HUES64 (cell line): ENCODE measurements at regions not wholly inside any gene's neighbourhood (a gene's known extent, or its start where the extent isn't known, plus 50 kb on each side); places are given as distances from the start of the nearest gene placed in this dataset.

ENCODE experiments used
- H3K27ac ChIP-seq: 2 replicates; pipeline ENCODE4 v1.7.0; 2013; ENCODE audit warnings: low read depth, low read length, inconsistent platforms
- H3K27me3 ChIP-seq: 2 replicates; pipeline ENCODE4 v1.6.1; 2013; ENCODE audit warnings: mild to moderate bottlenecking, low read length; ENCODE audit not compliant: insufficient read depth
- H3K36me3 ChIP-seq: 2 replicates; pipeline ENCODE4 v1.6.1; 2013; ENCODE audit warnings: mild to moderate bottlenecking, low read length; ENCODE audit not compliant: insufficient read depth
- H3K4me1 ChIP-seq: 2 replicates; pipeline ENCODE4 v1.6.1; 2013; ENCODE audit warnings: mild to moderate bottlenecking, low read length, moderate library complexity; ENCODE audit not compliant: insufficient read depth
- H3K4me3 ChIP-seq: 2 replicates; pipeline ENCODE4 v1.5.1; 2013; ENCODE audit warnings: mild to moderate bottlenecking, low read length, moderate library complexity
- H3K9ac ChIP-seq: 2 replicates; pipeline ENCODE4 v1.6.1; 2013; ENCODE audit warnings: mild to moderate bottlenecking, low read depth, low read length
- H3K9me3 ChIP-seq: 2 replicates; pipeline ENCODE4 v1.6.1; 2013; ENCODE audit warnings: low read depth, low read length; ENCODE audit not compliant: insufficient read depth
- WGBS: fragments of 150-250, 120-280 bp; methylation state at CpG from one replicate; pipeline ENCODE4 v1.1.7; 2013; ENCODE audit warnings: missing lambda C conversion rate; 5-methylcytosine and 5-hydroxymethylcytosine counted together

GRCh38 chrX:6851140-6851539 is 296.4 kb upstream of the STS start:
- H3K27ac ChIP-seq, result no peak overlapping the region
- H3K4me3 ChIP-seq, result no peak overlapping the region
- no peaks in the 10 kb centered on the region for H3K36me3 ChIP-seq
- 100% methylated on average over 3 of the region's 4 CpGs for WGBS
- H3K4me1 ChIP-seq, result peaks cover 18% of the 10 kb centered on the region
- H3K27me3 ChIP-seq, result no peaks in the 10 kb centered on the region
- H3K9ac ChIP-seq, result no peak overlapping the region
- peaks cover 10% of the 10 kb centered on the region; the same call in 1 of the 2 replicates for H3K9me3 ChIP-seq

- WGBS, result 15% methylated on average over 3 of the region's 6 CpGs
- H3K9ac ChIP-seq, result no peak overlapping the region
- peak overlapping the region; percentile 63; the same call in 1 of the 2 replicates for H3K27ac ChIP-seq
- no peaks in the 10 kb centered on the region for H3K27me3 ChIP-seq
- 0 out of 2 replicates have a peak, but pooled peaks cover 13% of the 10 kb centered on the region for H3K4me1 ChIP-seq
- no peak overlapping the region for H3K4me3 ChIP-seq
- H3K9me3 ChIP-seq, result peaks cover 10% of the 10 kb centered on the region; the same call in 1 of the 2 replicates
- no peaks in the 10 kb centered on the region for H3K36me3 ChIP-seq
Observed at GRCh38 chrX:6849716-6850414, 297.6 kb upstream of the STS start.

GRCh38 chrX:6832619-6833018 is 297.7 kb upstream of the VCX3A start:
- H3K9ac ChIP-seq, result no peak overlapping the region
- no peaks in the 10 kb centered on the region for H3K4me1 ChIP-seq
- H3K4me3 ChIP-seq, result no peak overlapping the region
- no peaks in the 10 kb centered on the region for H3K9me3 ChIP-seq
- H3K27ac ChIP-seq, result no peak overlapping the region
- H3K36me3 ChIP-seq, result no peaks in the 10 kb centered on the region
- H3K27me3 ChIP-seq, result no peaks in the 10 kb centered on the region
- WGBS, result 94% methylated on average over 2 of the region's 2 CpGs

GRCh38 chrX:6826856-6827255 is 291.9 kb upstream of the VCX3A start:
- WGBS, result 79% methylated on average over 1 of the region's 3 CpGs
- Histone ChIP-seq H3K27me3 (no peaks in the 10 kb centered on the region), H3K9me3 (no peaks in the 10 kb centered on the region), H3K9ac (no peak overlapping the region), H3K4me1 (no peaks in the 10 kb centered on the region; the same call in 1 of the 2 replicates), H3K36me3 (no peaks in the 10 kb centered on the region), H3K27ac (no peak overlapping the region), H3K4me3 (no peak overlapping the region)

GRCh38 chrX:6821730-6822129 is 286.8 kb upstream of the VCX3A start:
- 86% methylated on average over 6 of the region's 6 CpGs for WGBS
- no peaks in the 10 kb centered on the region for H3K36me3 ChIP-seq
- no peaks in the 10 kb centered on the region; the same call in 1 of the 2 replicates for H3K4me1 ChIP-seq
- H3K9me3 ChIP-seq, result no peaks in the 10 kb centered on the region
- H3K27me3 ChIP-seq, result no peaks in the 10 kb centered on the region
- no peak overlapping the region for H3K27ac ChIP-seq
- H3K9ac ChIP-seq, result no peak overlapping the region
- H3K4me3 ChIP-seq, result no peak overlapping the region

- H3K4me1 ChIP-seq, result no peaks in the 10 kb centered on the region
- H3K9me3 ChIP-seq, result no peaks in the 10 kb centered on the region
- 62% methylated on average over 8 of the region's 8 CpGs for WGBS
- no peak overlapping the region for H3K4me3 ChIP-seq
- H3K27ac ChIP-seq, result no peak overlapping the region
- no peaks in the 10 kb centered on the region for H3K36me3 ChIP-seq
- H3K27me3 ChIP-seq, result no peaks in the 10 kb centered on the region
- H3K9ac ChIP-seq, result no peak overlapping the region
Observed at GRCh38 chrX:6813836-6814370, 279.0 kb upstream of the VCX3A start.

GRCh38 chrX:6812087-6812486 is 277.2 kb upstream of the VCX3A start:
- Histone ChIP-seq H3K4me1 (no peaks in the 10 kb centered on the region), H3K9me3 (no peaks in the 10 kb centered on the region), H3K27me3 (no peaks in the 10 kb centered on the region), H3K27ac (no peak overlapping the region), H3K9ac (no peak overlapping the region), H3K4me3 (no peak overlapping the region), H3K36me3 (no peaks in the 10 kb centered on the region)
- no CpG with 5 or more reads among the region's 1 CpG for WGBS

GRCh38 chrX:6810776-6811175 is 275.9 kb upstream of the VCX3A start:
- WGBS, result 83% methylated on average over 1 of the region's 2 CpGs
- H3K27me3 ChIP-seq, result no peaks in the 10 kb centered on the region

GRCh38 chrX:6803607-6804006 is 268.7 kb upstream of the VCX3A start:
- WGBS, result 100% methylated on average over 2 of the region's 6 CpGs
- Histone ChIP-seq H3K36me3 (no peaks in the 10 kb centered on the region), H3K27me3 (no peaks in the 10 kb centered on the region), H3K4me3 (no peak overlapping the region), H3K9ac (no peak overlapping the region), H3K4me1 (no peaks in the 10 kb centered on the region), H3K27ac (no peak overlapping the region), H3K9me3 (no peaks in the 10 kb centered on the region)

More at GRCh38 chrX:6810776-6811175, 275.9 kb upstream of the VCX3A start:
- no peaks in the 10 kb centered on the region for H3K36me3 ChIP-seq
- H3K4me3 ChIP-seq, result no peak overlapping the region
- H3K27ac ChIP-seq, result no peak overlapping the region
- no peaks in the 10 kb centered on the region for H3K9me3 ChIP-seq
- H3K4me1 ChIP-seq, result no peaks in the 10 kb centered on the region
- H3K9ac ChIP-seq, result no peak overlapping the region

- Histone ChIP-seq H3K4me1 (no peaks in the 10 kb centered on the region), H3K9me3 (no peaks in the 10 kb centered on the region), H3K27ac (no peak overlapping the region), H3K27me3 (no peaks in the 10 kb centered on the region), H3K4me3 (no peak overlapping the region), H3K9ac (no peak overlapping the region), H3K36me3 (no peaks in the 10 kb centered on the region)
- WGBS, result 98% methylated on average over 2 of the region's 5 CpGs
Observed at GRCh38 chrX:6793000-6793399, 258.1 kb upstream of the VCX3A start.

GRCh38 chrX:6783912-6784311 is 249.0 kb upstream of the VCX3A start:
- H3K36me3 ChIP-seq, result no peaks in the 10 kb centered on the region
- H3K4me1 ChIP-seq, result no peaks in the 10 kb centered on the region
- no peak overlapping the region for H3K9ac ChIP-seq
- no peak overlapping the region for H3K27ac ChIP-seq
- WGBS, result 82% methylated on average over 3 of the region's 3 CpGs
- H3K27me3 ChIP-seq, result no peaks in the 10 kb centered on the region
- no peak overlapping the region for H3K4me3 ChIP-seq
- no peaks in the 10 kb centered on the region for H3K9me3 ChIP-seq
